ENCODE measurements at regions not wholly inside any gene's neighbourhood (a gene's known extent, or its start where the extent isn't known, plus 50 kb on each side); places are given as distances from the start of the nearest gene placed in this dataset.

DNA sequence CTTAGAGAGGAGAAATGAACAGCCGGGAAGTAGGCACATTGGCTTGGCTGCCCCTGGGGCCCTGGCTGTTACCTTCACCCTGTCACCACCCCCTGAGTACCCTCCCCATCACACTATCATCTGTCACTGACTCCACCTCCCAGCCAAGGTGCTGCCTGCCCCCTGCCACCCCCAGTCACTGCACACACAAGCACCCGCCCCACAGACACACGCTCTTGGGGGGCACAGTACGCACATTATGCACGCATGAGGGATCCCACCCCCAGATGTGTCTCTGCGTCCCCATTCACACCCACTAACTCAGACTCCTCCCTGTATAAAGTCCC lies 223.3 kb downstream of the PTPRU start:
- no peaks in the 10 kb centered on the region for H3K79me2 ChIP-seq (ENCODE audit: insufficient read depth, low read length)
- no peaks in the 10 kb centered on the region for H4K20me1 ChIP-seq (ENCODE audit: insufficient read depth)
- DNase-seq (ENCODE audit: low read depth, low spot score): no peak
- ChIA-PET RAD21 (ENCODE audit: low non-redundant PET in 1 of 2, low total read pairs in 2 of 2, uncharacterized antibody in 2 of 2, unreplicated experiment in 2 of 2) (no interaction called here), CTCF (no interaction called here), POLR2A (interaction anchor here (1.2 kb wide), 1 partner anchor 421 kb away, joined by 4 read pairs; no protein-coding TSS in a partner anchor)
- intact Hi-C loops (cut with micrococcal nuclease): no loop called here
- no peaks in the 10 kb centered on the region for H3K9me2 ChIP-seq (ENCODE audit: insufficient read depth)
- peaks cover 0 to 6% of the 10 kb centered on the region in 2 experiments; a peak in 1 of 4 replicates for H3K9me3 ChIP-seq (ENCODE audit: control insufficient read depth in 1 of 2, insufficient read depth in 1 of 2, low read depth in 1 of 2, low read length in 2 of 2)
- TF ChIP-seq JUND (IDR thresholded peaks at IDR 0.05): no peak
- TF ChIP-seq RAD21 (IDR thresholded peaks at IDR 0.05; ENCODE audit: low read depth): no peak
- TF ChIP-seq, protein P1, sequence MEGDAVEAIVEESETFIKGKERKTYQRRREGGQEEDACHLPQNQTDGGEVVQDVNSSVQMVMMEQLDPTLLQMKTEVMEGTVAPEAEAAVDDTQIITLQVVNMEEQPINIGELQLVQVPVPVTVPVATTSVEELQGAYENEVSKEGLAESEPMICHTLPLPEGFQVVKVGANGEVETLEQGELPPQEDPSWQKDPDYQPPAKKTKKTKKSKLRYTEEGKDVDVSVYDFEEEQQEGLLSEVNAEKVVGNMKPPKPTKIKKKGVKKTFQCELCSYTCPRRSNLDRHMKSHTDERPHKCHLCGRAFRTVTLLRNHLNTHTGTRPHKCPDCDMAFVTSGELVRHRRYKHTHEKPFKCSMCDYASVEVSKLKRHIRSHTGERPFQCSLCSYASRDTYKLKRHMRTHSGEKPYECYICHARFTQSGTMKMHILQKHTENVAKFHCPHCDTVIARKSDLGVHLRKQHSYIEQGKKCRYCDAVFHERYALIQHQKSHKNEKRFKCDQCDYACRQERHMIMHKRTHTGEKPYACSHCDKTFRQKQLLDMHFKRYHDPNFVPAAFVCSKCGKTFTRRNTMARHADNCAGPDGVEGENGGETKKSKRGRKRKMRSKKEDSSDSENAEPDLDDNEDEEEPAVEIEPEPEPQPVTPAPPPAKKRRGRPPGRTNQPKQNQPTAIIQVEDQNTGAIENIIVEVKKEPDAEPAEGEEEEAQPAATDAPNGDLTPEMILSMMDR (IDR thresholded peaks at IDR 0.05 in 2 of 3, conservative IDR thresholded peaks at IDR 0.05 in 1 of 3; ENCODE audit: borderline replicate concordance in 1 of 3, insufficient read depth in 1 of 3, low read depth in 2 of 3, low read length in 2 of 3): no peak
- no peak for TF ChIP-seq TCF7L2 (IDR thresholded peaks at IDR 0.05; ENCODE audit: borderline replicate concordance, extremely low read depth, insufficient read depth, insufficient read length)
- TF ChIP-seq SRF (IDR thresholded peaks at IDR 0.05; ENCODE audit: low read depth): no peak
- TF ChIP-seq, protein P2, sequence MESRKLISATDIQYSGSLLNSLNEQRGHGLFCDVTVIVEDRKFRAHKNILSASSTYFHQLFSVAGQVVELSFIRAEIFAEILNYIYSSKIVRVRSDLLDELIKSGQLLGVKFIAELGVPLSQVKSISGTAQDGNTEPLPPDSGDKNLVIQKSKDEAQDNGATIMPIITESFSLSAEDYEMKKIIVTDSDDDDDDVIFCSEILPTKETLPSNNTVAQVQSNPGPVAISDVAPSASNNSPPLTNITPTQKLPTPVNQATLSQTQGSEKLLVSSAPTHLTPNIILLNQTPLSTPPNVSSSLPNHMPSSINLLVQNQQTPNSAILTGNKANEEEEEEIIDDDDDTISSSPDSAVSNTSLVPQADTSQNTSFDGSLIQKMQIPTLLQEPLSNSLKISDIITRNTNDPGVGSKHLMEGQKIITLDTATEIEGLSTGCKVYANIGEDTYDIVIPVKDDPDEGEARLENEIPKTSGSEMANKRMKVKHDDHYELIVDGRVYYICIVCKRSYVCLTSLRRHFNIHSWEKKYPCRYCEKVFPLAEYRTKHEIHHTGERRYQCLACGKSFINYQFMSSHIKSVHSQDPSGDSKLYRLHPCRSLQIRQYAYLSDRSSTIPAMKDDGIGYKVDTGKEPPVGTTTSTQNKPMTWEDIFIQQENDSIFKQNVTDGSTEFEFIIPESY (IDR thresholded peaks at IDR 0.05; ENCODE audit: extremely low read depth, insufficient replicate concordance, low read length): no peak
- TF ChIP-seq ELF1 (IDR thresholded peaks at IDR 0.05; ENCODE audit: borderline replicate concordance, low read depth): no peak
- no peak for TF ChIP-seq CEBPB (IDR thresholded peaks at IDR 0.05; ENCODE audit: low read depth)
- TF ChIP-seq EZH2 (IDR thresholded peaks at IDR 0.05): no peak
- TF ChIP-seq EGR1 (IDR thresholded peaks at IDR 0.05; ENCODE audit: low read depth): no peak
- no peak for TF ChIP-seq POLR2AphosphoS5 (IDR thresholded peaks at IDR 0.05; ENCODE audit: low read depth, low read length)
- TF ChIP-seq, protein P3, sequence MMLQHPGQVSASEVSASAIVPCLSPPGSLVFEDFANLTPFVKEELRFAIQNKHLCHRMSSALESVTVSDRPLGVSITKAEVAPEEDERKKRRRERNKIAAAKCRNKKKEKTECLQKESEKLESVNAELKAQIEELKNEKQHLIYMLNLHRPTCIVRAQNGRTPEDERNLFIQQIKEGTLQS (IDR thresholded peaks at IDR 0.05): no peak
- H3K36me3 ChIP-seq (ENCODE audit: control insufficient read depth in 1 of 2, insufficient read depth in 2 of 2, low read length in 2 of 2): no peaks in the 10 kb centered on the region
- ATAC-seq: no peak
- no peak overlapping the region for H2AFZ ChIP-seq (ENCODE audit: low read depth, low read length, poor library complexity, severe bottlenecking)
- BruUV-seq (replicated peaks): no TSS peak
- H3K9ac ChIP-seq (ENCODE audit: low read length): no peak overlapping the region
- H3K27ac ChIP-seq (ENCODE audit: low read depth, low read length): no peak overlapping the region
- peaks cover 6% of the 10 kb centered on the region; the same call in 1 of the 2 replicates for H3K27me3 ChIP-seq (ENCODE audit: insufficient read depth, low read length)
- H3K4me1 ChIP-seq (ENCODE audit: control insufficient read depth in 1 of 2, insufficient read depth in 2 of 2, low read length in 2 of 2): no peaks in the 10 kb centered on the region
- no peak overlapping the region for H3K4me3 ChIP-seq (replicated peaks in 1 of 2; ENCODE audit: low read depth in 1 of 2, low read length in 2 of 2)
- no peak overlapping the region for H3K4me2 ChIP-seq (ENCODE audit: low read length)

All from HCT116 (cell line).